T-cell (primary cell): ENCODE measurements at regions not wholly inside any gene's neighbourhood (a gene's known extent, or its start where the extent isn't known, plus 50 kb on each side); places are given as distances from the start of the nearest gene placed in this dataset.

Source experiments
- ATAC-seq, 4 experiments: fragments of 200-7000 bp in 3 of 4; fragments of 150-1000 bp in 1 of 4; cut with Tn5 transposase; replicated peaks in 1 of 4; 1 replicate in 3 of 4; 2 replicates in 1 of 4; pipeline ENCODE4 v1.10.0; 2021; ENCODE audit warnings: moderate library complexity in 3 of 4, mild to moderate bottlenecking in 2 of 4, moderate number of reproducible peaks in 1 of 4
- CTCF ChIA-PET, 2 donors: fragments of 300-600 bp; sonication (Branson Sonifier 250); formaldehyde crosslinking; loops; one replicate each; lab custom pipeline; 2022; ENCODE audit warnings: antibody characterized with exemption in 2 of 2; lab: Charles Lee
- POLR2A ChIA-PET, 2 donors: fragments of 300-600 bp; sonication (Branson Sonifier 250); formaldehyde crosslinking; loops; one replicate each; lab custom pipeline; 2022; ENCODE audit warnings: antibody characterized with exemption in 2 of 2; lab: Charles Lee
- DNase-seq, 35 experiments: peaks; one replicate each; pipeline versions ENCODE4 v3.0.0 to v3.0.0-alpha.2; 2013 to 2023
- H3K27ac ChIP-seq: one replicate; pipeline ENCODE4 v1.5.1; 2013; ENCODE audit warnings: low read length
- H3K27me3 ChIP-seq, 2 experiments: replicated peaks in 1 of 2; 1 replicate in 1 of 2; 2 replicates in 1 of 2; pipeline versions ENCODE4 v1.6.1 to v1.7.0; 2013; ENCODE audit warnings: low read length in 1 of 2, mixed read lengths in 1 of 2; ENCODE audit not compliant: control insufficient read depth in 2 of 2, insufficient read depth in 2 of 2; ENCODE audit errors: extremely low read depth in 1 of 2
- H3K36me3 ChIP-seq, 2 donors: 1 replicate in 1 of 2; 2 replicates in 1 of 2; pipeline versions ENCODE4 v1.6.1 to v1.7.0; 2013; ENCODE audit warnings: low read length in 1 of 2; ENCODE audit not compliant: control insufficient read depth in 2 of 2, insufficient read depth in 1 of 2; ENCODE audit errors: extremely low read depth in 1 of 2
- H3K4me1 ChIP-seq, 2 experiments: 1 replicate in 1 of 2; 2 replicates in 1 of 2; pipeline versions ENCODE4 v1.6.1 to v1.7.0; 2013; ENCODE audit warnings: low read length in 2 of 2, mixed read lengths in 1 of 2; ENCODE audit not compliant: insufficient read depth in 2 of 2, control insufficient read depth in 1 of 2; ENCODE audit errors: extremely low read depth in 1 of 2
- H3K4me3 ChIP-seq, 2 donors: 1 replicate in 1 of 2; 2 replicates in 1 of 2; pipeline versions ENCODE4 v1.5.1 to v1.7.0; 2013; ENCODE audit warnings: mild to moderate bottlenecking in 2 of 2, low read length in 1 of 2, moderate library complexity in 1 of 2; ENCODE audit not compliant: control insufficient read depth in 1 of 2; ENCODE audit errors: extremely low read depth in 1 of 2
- H3K9me3 ChIP-seq: 2 replicates; pipeline ENCODE4 v1.7.0; 2013
- H3K27ac Mint-ChIP-seq, 2 donors: one replicate each; pipeline ENCODE4 v1.8.0; 2020 to 2021; ENCODE audit warnings: mild to moderate bottlenecking in 2 of 2, mixed read lengths in 2 of 2
- H3K27me3 Mint-ChIP-seq, 2 donors: one replicate each; pipeline ENCODE4 v1.8.0; 2021 to 2022; ENCODE audit warnings: mixed read lengths in 2 of 2
- H3K36me3 Mint-ChIP-seq: one replicate; pipeline ENCODE4 v1.8.0; 2021; ENCODE audit warnings: mixed read lengths
- H3K4me1 Mint-ChIP-seq, 3 donors: one replicate each; pipeline ENCODE4 v1.8.0; 2020 to 2022; ENCODE audit warnings: mixed read lengths in 3 of 3, mild to moderate bottlenecking in 1 of 3
- H3K4me3 Mint-ChIP-seq, 3 donors: one replicate each; pipeline ENCODE4 v1.8.0; 2020 to 2022; ENCODE audit warnings: mild to moderate bottlenecking in 3 of 3, mixed read lengths in 3 of 3, moderate library complexity in 3 of 3
- H3K9me3 Mint-ChIP-seq, 3 donors: one replicate each; pipeline ENCODE4 v1.8.0; 2020 to 2022; ENCODE audit warnings: mixed read lengths in 3 of 3
- WGBS: methylation state at CpG from one replicate; pipeline ENCODE4 v1.1.5; 2013; ENCODE audit warnings: missing lambda C conversion rate; ENCODE audit not compliant: insufficient coverage; 5-methylcytosine and 5-hydroxymethylcytosine counted together

DNA sequence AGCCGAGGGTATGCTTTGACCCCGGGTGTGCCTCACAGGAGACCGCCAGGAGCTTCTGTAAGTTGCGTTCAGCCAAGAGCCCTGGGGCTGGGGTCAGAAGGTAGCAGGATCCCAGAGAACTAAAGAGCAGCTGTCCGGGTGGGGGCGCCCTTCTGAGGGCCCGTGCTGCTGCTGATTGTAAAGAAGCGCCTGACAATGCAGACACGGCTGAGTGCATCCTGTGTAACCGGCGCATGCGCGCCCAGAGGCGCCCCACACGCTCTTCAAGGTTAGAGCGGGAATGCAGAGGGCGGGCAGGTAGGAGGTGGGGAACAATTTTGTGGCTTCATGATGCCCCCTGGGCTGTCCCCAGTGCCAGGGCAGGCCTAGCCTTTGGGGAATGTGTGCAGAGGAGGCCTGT, 210.2 kb upstream of the CTBP2 start:
- Histone ChIP-seq H3K4me1 (no peaks in the 10 kb centered on the region), H3K27me3 (peaks cover 2 to 9% of the 10 kb centered on the region in 2 experiments), H3K4me3 (no peak overlapping the region), H3K27ac (no peak overlapping the region), H3K36me3 (no peaks in the 10 kb centered on the region), H3K9me3 (no peaks in the 10 kb centered on the region)
- Mint-ChIP-seq H3K27me3 (peaks cover 5% of the 10 kb centered on the region in 2 donors), H3K9me3 (peaks cover 0 to 5% (median 4%) of the 10 kb centered on the region in 3 donors), H3K36me3 (no peaks in the 10 kb centered on the region), H3K4me1 (no peaks in the 10 kb centered on the region), H3K4me3 (no peak overlapping the region), H3K27ac (no peak overlapping the region)
- CTCF ChIA-PET, result no interaction called here
- no peak for DNase-seq
- POLR2A ChIA-PET, result no interaction called here
- no peak for ATAC-seq
- WGBS, result 52% methylated on average over 17 of the region's 17 CpGs

DNA sequence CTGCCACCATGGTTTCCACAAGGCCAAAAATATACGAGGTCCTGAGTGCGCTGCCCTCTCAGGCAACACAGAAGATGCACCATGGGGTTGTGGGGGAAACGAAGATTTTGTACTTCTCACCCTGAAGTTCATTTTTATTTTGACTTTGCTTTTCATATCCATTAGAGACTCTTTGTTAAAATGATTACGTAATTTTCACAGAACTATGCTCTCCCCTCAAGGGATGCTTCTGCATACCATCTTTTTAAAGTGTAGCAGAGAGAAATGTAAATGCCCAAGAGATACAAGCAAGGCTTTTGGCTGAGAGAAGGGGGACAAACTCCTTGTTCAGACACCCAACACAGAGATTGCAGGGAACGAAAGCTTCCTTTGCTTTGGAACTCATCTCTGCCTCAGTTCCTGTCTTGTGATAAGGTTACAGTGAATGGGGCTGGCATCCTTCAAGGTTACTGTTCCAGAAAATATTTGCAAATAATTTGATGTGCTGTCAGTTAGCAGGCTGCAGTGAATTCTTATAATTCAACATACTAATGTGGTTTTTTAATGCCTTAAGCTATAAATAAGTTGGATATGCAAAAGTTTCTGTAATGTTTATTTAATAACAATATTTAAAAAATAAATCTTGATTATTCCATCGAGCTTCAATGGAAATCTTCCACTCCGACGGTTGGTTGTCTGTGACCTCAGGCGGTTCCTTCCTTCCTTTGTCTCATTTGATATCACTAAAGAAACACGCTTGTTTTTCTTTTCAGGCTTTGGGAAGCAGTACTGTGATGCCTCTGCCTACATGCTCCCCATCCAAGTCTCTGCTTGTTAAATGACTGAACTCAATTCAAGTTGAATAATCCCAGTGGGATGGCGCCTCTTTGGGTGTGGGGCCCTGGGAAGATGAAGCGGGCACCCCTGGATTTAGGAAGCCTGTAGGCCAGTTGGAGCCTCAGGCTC, 209.3 kb upstream of the CTBP2 start:
- Mint-ChIP-seq H3K27ac (no peak overlapping the region), H3K4me3 (no peak overlapping the region), H3K36me3 (no peaks in the 10 kb centered on the region), H3K27me3 (peaks cover 5% of the 10 kb centered on the region in 2 donors), H3K4me1 (no peaks in the 10 kb centered on the region), H3K9me3 (peaks cover 4 to 13% (median 11%) of the 10 kb centered on the region in 3 donors)
- no peaks in the 10 kb centered on the region for H3K36me3 ChIP-seq
- ChIA-PET CTCF (no interaction called here), POLR2A (no interaction called here)
- no peaks in the 10 kb centered on the region for H3K4me1 ChIP-seq
- no peak overlapping the region for H3K4me3 ChIP-seq
- no peaks in the 10 kb centered on the region for H3K9me3 ChIP-seq
- no peak overlapping the region for H3K27ac ChIP-seq
- WGBS, result 80% methylated on average over 2 of the region's 12 CpGs
- no peak for DNase-seq
- H3K27me3 ChIP-seq, result peaks cover 2 to 9% of the 10 kb centered on the region in 2 experiments
- ATAC-seq, result no peak

DNA sequence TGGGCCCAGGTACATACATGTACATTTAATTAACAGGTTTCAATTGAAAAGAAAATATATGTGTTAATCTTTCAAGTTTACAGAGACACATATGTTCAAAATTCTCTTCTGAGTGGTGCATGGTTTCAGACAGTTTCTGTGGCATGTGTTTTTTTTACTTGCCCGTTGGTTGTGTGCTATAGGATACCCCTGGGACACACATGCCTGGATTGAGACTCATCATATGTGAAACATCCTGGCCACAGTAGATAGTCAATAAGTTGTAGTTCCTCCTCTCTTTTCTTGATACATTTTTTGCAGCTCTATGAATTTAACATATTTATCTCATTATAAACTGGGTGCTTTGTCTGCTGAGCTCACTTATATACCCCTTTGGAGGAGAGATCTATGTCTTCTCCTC, 207.8 kb upstream of the CTBP2 start:
- CTCF ChIA-PET, result no interaction called here
- no CpG with 5 or more reads among the region's 1 CpG for WGBS

DNA sequence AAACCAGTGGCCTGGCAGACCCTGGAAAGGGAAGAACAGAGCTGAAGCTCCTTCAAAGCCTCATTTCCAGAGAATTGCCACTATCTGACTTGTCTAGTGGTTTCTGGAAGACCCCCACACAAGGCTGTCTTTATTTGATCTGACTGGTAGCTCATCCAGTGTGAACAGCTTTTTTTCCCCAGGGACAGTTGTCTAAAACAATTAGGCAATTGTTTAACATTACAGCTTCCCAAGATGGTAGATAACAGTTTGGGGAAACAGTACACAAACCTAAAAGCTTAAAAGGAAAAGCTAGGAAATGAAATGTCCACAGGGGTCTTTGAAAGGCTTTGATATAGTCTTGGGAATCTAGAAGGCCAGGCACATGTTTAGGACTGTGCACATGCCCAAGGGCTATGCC, 203.4 kb upstream of the CTBP2 start:
- no peak for ATAC-seq
- no peak overlapping the region for H3K4me3 ChIP-seq
- no peaks in the 10 kb centered on the region for H3K9me3 ChIP-seq
- H3K27me3 ChIP-seq, result no peaks in the 10 kb centered on the region
- H3K4me1 ChIP-seq, result no peaks in the 10 kb centered on the region
- no peak overlapping the region for H3K27ac Mint-ChIP-seq
- H3K36me3 Mint-ChIP-seq, result no peaks in the 10 kb centered on the region
- POLR2A ChIA-PET, result no interaction called here
- H3K36me3 ChIP-seq, result no peaks in the 10 kb centered on the region
- CTCF ChIA-PET, result no interaction called here
- H3K4me1 Mint-ChIP-seq, result no peaks in the 10 kb centered on the region
- no peak for DNase-seq
- no peak overlapping the region for H3K27ac ChIP-seq
- H3K9me3 Mint-ChIP-seq, result peaks cover 8 to 25% (median 16%) of the 10 kb centered on the region in 3 donors
- peaks cover 7% of the 10 kb centered on the region in 2 donors for H3K27me3 Mint-ChIP-seq
- no peak overlapping the region for H3K4me3 Mint-ChIP-seq

More for the DNA sequence above, 207.8 kb upstream of the CTBP2 start:
- Histone ChIP-seq H3K27ac (no peak overlapping the region), H3K9me3 (no peaks in the 10 kb centered on the region), H3K27me3 (peaks cover 2 to 9% of the 10 kb centered on the region in 2 experiments), H3K36me3 (no peaks in the 10 kb centered on the region), H3K4me3 (no peak overlapping the region), H3K4me1 (no peaks in the 10 kb centered on the region)
- Mint-ChIP-seq H3K9me3 (peaks cover 6 to 22% (median 12%) of the 10 kb centered on the region in 3 donors), H3K27me3 (peaks cover 5% of the 10 kb centered on the region in 2 donors), H3K4me3 (no peak overlapping the region), H3K27ac (no peak overlapping the region), H3K4me1 (no peaks in the 10 kb centered on the region), H3K36me3 (no peaks in the 10 kb centered on the region)
- POLR2A ChIA-PET, result no interaction called here
- no peak for DNase-seq
- ATAC-seq, result no peak

DNA sequence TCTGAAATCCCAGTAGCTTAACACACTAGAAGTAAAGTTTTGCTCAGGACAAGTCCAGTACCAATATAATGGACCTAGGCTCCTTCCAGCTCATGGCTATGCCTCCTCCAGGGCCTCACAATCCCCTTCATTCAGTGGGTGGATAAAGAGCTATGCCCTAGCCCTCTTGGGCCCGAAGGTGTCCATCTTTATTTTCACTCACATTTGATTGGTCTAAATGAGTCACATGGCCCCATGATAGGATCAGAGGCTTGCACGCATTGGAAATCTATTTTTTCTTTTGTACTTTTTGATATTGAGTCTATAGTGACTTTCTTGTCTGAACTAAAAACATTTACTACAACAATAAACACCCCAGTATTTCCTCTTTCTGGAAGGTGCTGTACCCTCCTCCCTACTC, 202.6 kb upstream of the CTBP2 start:
- ChIA-PET CTCF (no interaction called here), POLR2A (no interaction called here)
- DNase-seq (no peak), ATAC-seq (no peak)
- Mint-ChIP-seq H3K36me3 (no peaks in the 10 kb centered on the region), H3K4me1 (no peaks in the 10 kb centered on the region), H3K4me3 (no peak overlapping the region), H3K9me3 (peaks cover 8 to 27% (median 17%) of the 10 kb centered on the region in 3 donors), H3K27ac (no peak overlapping the region), H3K27me3 (peaks cover 7% of the 10 kb centered on the region in 2 donors)
- H3K9me3 ChIP-seq, result no peaks in the 10 kb centered on the region
- H3K36me3 ChIP-seq, result no peaks in the 10 kb centered on the region
- no peak overlapping the region for H3K4me3 ChIP-seq
- no peaks in the 10 kb centered on the region for H3K4me1 ChIP-seq
- no CpG with 5 or more reads among the region's 2 CpGs for WGBS
- H3K27me3 ChIP-seq, result no peaks in the 10 kb centered on the region
- H3K27ac ChIP-seq, result no peak overlapping the region

DNA sequence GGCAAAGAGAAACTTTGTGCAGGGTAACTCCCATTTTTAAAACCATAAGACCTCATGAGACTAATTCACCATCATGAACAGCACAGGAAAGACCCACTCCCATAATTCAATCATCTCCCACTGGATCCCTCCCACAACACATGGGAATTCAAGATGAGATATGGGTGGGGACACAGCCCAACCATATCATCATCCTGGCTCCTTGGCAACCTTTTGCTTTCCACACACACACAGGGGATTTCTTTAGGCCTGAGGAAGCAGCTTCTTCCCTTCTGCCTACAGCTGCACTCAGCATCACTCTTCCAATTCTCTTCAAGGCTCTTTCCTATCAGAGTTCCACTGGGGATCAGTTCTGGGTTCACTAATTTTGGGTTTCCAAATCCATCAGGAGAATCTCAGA, 199.0 kb upstream of the CTBP2 start:
- Mint-ChIP-seq H3K4me1 (no peaks in the 10 kb centered on the region), H3K9me3 (peaks cover 3 to 13% (median 9%) of the 10 kb centered on the region in 3 donors), H3K36me3 (no peaks in the 10 kb centered on the region), H3K27me3 (peaks cover 8 to 12% of the 10 kb centered on the region in 2 donors), H3K27ac (no peak overlapping the region), H3K4me3 (no peak overlapping the region)
- H3K4me3 ChIP-seq, result no peak overlapping the region
- ATAC-seq (no peak), DNase-seq (no peak)
- CTCF ChIA-PET, result no interaction called here
- no peaks in the 10 kb centered on the region for H3K36me3 ChIP-seq
- POLR2A ChIA-PET, result no interaction called here
- H3K4me1 ChIP-seq, result no peaks in the 10 kb centered on the region
- H3K27me3 ChIP-seq, result no peaks in the 10 kb centered on the region
- no peak overlapping the region for H3K27ac ChIP-seq
- no peaks in the 10 kb centered on the region for H3K9me3 ChIP-seq
